SK-MEL-5 (cell line): ENCODE measurements at regions not wholly inside any gene's neighbourhood (a gene's known extent, or its start where the extent isn't known, plus 50 kb on each side); places are given as distances from the start of the nearest gene placed in this dataset.

Experiments
- DNase-seq: peaks from one replicate; pipeline ENCODE4 v3.0.0-alpha.2; 2016; ENCODE audit warnings: low read depth, low spot score
- in situ Hi-C: cut with HindIII; loops from 2 replicates; pipeline ENCODE4 v1.10.0; 2016; ENCODE audit warnings: low sequenced_read_pairs, high pct_unique_total_duplicates, low pct_unique_long_range_greater_than_20kb

DNA sequence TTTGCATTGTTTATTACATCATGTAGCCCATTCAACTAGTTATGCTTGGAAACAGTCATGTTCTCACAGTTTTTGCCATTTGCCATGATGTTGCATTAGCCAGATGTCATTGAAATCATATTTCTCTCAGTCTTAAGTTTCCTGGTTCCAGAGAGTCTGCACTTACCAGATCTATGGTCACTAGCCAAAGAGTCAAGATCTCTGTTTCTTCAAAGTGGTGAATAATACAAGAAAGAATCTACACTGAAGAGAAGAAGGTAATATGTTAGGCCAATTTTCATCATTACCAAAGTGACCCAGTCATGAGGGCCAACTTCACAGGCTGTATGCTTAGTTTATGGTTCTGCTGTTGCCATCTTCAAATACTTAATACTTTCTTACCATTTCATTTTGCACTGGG lies 89.0 kb upstream of the PHYHIPL start:
- in situ Hi-C loops = no loop called here

DNA sequence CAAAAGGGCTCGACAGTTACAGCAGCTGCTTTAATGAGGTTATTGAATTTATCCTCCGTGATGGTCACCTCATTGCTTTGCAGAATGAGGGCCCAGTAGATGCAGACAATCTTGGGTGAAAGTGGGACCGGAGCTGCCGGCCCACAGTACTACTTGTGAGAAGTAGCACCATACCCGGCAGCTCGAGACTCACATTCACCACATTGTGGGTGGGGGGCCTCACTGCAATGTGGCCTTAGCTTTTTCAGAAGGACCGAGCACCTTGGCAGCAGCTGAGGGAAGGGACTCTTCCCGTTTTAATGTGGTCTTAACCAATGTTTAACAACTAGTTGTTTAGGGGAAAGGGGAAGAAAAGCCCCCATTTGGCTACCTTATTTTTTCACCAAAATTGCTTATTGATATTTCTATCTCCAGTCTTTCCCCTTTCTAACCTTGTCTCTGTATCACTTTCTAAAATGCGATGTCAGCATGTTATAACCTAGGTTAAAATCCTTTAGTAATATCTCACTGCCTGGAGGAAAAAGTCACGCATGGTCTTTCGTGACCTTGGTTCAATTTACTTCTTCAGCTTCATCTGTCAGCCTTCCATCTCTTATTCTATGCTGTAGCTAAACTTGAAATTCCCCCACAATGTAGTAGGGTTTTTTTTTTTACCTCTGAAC lies 87.4 kb upstream of the PHYHIPL start:
- DNase-seq = no peak
- in situ Hi-C loops = no loop called here

More for the DNA sequence above, 89.0 kb upstream of the PHYHIPL start:
- DNase-seq = no peak

DNA sequence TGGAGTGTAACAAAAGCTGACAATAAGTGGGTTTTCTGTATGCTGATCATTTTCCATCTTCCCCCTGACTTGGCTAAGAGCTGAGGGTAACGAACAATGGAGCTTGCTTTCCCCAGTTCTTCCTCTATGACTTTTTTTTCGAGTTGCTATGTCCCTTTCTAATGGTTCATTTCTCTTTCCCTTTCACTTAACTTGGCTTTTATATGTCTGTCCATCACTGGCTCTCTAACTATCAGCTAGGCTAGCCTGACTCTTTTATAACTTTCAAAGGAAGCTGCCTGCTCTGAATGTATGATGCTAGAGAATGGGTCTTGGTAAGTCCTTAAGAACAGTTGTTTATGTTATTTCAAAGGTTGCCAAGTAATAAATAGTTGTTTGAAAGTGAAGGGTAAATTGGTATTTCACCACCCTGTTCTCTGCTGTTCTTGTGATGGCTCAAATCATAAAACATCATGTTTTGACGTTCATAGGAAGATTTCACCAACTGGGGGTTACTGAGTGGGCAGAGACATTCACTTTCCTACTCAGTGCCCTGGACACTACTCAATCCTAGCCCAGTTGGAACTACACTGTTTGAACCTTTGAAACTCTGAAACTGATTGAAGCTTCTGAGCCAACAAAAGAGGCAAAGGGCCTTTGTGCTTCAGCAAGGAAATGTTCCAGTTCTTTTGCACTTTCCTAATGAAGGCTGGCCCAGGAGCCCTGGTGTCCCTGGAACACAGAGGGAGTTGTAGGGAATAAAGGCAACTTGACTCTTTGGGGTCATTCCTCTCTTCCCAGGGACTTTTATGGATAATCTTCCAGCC lies 85.4 kb upstream of the PHYHIPL start:
- no peak for DNase-seq
- in situ Hi-C loops = no loop called here

DNA sequence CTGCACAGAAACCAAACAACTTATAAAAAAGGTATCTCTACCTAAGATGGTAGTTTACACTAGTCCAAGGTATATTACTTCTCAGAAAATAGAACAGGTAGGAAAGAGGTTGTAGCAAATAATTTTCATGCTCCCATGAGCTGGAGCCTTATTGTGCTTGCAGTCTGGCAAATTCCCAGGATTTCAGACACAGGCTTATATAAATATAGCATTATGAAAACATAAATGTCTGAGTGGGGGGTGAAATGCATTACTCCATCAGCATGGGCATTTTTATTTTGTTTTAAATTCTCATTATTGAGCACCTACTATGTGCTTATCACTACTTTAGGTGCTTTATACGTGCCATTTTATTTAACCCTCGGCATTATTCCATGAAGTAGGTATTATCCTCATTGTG lies 83.0 kb upstream of the PHYHIPL start:
- in situ Hi-C loops = no loop called here

DNA sequence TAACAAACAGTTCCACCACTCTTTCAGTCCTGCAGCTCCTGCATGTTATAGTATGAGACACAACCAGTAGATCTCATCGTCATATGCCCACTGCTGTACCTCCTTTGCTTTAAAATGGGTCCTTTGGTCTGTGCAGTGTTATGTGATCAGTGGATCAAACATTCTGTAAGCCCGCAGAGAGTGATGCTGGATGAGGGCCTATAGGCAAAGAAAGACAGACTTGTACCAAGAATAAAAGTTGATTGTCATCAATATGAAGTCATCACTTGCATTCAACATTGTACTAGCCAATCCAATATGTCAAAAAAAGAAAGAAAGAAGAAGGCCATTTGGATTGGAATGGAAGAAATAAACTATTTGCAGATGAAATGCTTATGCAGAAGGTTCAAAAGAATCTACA lies 79.8 kb upstream of the PHYHIPL start:
- in situ Hi-C loops = no loop called here

More for the DNA sequence above, 83.0 kb upstream of the PHYHIPL start:
- no peak for DNase-seq

DNA sequence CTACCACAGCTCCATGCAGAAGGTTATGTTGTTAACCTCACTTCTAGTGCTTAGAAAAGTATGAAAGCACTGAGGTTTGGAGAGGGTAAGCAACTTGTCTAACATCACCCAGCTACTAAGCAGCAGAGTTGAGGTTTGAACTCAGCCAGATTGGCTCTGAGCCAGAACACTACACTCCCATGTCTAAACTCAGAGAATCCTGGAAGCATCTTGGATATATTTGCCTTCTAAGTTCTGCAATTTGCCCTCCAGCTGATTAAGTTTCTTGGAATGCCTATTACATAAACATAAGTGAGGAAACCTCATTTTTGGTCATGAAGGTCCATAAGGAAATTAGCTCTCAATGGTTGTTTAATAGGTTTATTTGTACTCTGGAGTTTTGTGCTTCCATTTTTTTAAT lies 78.1 kb upstream of the PHYHIPL start:
- no peak for DNase-seq
- in situ Hi-C loops = no loop called here

More for the DNA sequence above, 79.8 kb upstream of the PHYHIPL start:
- DNase-seq = no peak

DNA sequence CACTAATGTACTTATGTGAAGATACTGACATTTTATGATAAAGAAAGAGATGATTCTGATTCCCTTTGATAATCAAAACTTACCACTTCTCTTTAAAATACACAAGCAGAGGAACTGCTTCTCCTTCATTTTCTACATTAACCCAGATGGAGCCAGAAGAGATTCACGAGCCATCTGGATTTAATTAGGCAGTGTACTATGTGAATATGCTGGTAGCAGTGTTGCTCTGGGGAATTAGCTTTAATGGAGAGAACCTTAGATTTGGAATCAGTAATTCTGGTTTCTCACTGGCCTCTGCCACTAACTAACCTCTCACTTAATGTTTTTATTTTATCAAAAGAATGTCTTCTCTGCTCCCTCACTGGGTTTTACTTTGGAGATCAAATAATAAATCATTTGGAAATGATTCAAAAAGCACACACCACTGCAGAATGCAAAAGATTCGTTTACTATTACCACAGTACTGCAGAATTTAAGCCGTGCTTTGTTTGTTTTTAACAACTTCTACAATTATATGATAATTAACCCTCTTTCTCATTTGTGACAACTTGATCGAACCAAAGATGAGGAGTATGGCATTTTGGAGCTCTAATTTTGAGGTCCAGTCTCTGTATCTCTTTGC lies 77.5 kb upstream of the PHYHIPL start:
- DNase-seq = no peak
- in situ Hi-C loops = no loop called here

DNA sequence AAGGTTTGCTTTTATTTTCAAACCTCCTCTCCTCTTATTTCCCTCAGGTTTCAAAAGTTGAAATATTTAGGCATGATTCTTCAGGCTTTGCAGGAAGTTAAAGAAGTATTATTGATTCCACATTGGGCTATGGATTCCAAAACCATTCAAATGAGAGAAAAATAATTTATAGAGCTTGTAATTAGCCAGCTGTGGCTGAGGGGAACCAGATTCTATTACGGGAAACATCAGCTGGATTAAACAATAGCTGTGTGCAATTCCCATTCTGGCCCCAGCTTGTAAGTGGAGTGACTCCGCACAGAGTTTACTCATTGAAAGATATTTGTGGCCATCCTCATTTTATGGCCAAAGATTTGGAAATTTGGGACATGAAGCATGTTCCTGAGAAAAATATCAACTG lies 77.0 kb upstream of the PHYHIPL start:
- DNase-seq = no peak
- in situ Hi-C loops = no loop called here

DNA sequence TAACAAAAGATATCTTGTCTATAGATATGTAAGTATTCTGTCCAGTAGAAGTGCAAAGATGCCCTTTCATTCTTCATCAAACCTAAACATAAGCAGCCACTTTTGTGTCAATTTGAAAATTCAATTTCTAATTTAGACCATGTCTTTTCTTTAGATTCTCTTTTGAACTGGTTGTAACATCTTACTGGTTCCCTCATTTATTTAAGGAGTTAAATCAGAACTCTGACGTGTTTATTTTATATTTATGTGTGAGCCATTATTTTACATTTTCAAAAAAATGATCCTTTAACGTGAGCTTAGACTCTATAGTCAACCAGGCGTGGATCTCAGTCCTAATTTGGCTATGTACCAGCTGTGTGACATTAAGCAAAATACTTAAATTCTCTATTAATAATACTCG lies 74.0 kb upstream of the PHYHIPL start:
- in situ Hi-C loops = no loop called here
- no peak for DNase-seq

DNA sequence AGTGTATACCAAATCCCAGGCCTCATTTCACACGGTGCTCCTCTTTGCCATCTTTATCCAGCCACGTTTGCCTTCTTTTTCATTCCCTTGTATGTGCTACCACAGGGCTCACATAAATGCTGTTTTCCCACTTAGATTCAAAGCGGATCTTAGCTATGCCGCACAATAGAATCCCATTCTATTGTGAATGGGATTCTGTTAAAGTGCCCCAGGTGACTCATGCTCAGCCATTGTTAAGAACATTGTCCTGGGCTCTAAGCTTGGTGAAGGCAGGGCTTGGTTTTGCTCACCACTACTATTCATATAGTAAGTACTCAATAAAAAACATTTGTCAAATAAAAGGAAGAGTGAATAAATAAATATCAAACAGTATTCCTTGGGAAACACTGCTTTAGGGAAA lies 72.3 kb upstream of the PHYHIPL start:
- in situ Hi-C loops = no loop called here
- no peak for DNase-seq

DNA sequence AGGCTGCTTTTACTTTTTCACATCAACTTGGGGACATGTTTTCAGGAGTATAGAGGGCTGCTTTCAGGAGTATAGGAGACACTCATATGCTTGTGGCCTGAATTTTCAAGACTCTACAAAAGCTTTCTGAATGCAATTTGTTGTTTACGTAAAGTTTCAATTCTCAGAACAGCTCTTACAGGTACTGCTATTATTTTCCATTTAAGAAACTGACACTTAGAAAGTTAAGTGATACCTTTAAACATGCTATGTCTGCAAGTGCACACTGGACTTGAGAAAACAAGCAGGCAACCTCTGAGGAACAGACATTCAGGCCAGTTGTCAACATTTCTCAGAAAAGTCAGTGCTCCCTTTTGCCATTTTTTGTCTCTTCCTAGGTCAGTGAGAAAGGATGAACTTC lies 70.0 kb upstream of the PHYHIPL start:
- in situ Hi-C loops = no loop called here
- no peak for DNase-seq

DNA sequence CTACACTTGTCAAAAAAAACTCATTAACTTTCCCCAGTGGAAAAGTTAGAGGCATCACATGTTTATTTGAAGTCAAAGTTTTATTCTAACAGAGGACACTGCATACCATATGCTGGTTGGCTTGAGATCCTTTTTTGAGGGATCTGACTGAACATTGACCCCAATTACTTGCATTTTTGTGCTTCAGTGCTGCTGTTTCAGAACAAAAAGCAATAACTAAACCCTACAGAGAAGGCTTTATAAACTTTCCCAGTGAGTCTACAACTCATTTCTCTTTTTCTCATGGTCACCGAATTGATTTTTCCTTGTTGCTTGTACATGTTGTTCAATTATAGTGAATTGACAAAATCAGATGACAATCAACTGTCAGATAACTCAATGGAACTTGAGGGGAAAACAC lies 69.3 kb upstream of the PHYHIPL start:
- in situ Hi-C loops = no loop called here
- no peak for DNase-seq

DNA sequence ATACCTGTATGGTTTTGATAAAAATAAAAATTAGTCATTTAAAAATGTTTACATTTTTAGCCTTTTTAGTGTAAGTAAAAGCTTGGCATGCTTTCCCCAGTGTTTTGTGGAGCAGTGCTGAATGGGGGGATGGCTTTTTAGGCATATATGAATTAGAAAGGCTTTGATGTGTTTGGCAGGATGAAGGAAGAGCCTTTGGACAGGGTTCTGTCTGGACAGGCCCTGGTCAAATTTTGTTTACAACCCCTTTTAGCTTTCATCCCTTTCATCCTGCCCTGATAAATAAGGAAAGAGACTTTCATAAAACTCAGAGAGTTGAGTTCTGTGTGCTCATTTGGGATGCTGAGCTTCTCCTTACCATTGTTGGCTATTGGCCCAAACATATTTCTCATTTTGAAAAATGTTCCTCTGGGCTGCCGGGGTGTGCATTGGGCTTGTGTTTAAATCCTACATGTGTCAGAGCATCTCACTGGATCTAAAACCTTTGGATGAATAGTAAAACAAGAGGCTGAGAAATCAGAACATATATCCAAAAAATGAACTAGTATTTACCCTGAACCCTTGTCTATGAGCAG lies 68.1 kb upstream of the PHYHIPL start:
- DNase-seq = no peak
- in situ Hi-C loops = no loop called here

DNA sequence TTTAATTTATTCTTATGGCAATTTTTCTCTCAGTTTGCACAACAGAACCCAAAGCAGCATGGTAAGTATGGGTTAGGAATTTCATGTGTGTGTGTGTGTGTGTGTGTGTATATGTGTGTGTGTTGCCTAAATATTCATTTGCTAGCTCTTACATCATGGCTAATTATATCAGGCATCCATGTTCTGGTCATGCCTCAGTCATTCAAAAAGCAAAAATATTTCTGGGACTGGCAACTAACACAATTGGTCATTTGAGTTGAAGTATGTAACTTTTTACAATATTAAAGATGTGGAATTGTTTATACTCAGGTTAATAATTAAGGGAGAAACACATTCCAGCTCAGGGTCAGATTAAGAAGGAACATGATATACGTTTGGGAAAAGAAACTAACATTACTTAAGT lies 67.6 kb upstream of the PHYHIPL start:
- no peak for DNase-seq
- in situ Hi-C loops = no loop called here

DNA sequence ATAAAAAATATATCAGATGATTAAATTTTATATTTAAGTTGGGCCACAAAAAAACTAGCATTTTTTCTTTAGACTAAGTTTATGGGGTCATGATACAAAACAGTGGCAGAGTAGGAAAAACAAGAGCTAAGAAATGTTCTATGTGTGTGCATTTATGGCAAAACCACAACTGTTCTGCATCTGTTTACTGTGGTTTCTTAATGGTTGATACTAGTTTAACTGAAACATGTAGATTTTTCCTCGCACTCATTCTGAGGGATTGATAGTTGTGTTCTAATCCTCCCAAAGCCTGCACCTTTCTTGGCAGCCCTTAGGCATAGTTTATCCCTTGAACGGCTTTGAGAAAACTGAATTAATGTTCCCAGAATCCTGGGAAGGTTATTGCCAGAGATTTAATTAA lies 66.6 kb upstream of the PHYHIPL start:
- no peak for DNase-seq
- in situ Hi-C loops = no loop called here

DNA sequence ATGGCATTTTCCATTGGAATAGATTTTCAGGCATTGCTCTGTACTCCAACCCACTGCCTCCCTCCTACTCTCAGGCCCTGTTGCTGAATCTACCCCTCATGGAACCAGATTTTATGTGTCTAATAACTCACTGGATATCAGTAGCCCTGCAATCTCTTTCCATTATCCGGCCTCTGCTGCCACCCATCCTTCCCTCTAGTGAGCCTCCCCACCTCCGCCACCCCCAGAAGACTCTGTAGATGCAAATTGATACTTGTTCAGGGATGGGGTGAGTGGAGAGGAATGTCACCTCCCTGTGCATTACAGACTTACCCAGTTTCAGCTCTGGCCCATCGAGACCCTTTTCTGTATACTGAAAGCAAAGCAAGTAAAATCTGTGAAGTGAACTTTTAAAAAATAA lies 52.3 kb upstream of the PHYHIPL start:
- DNase-seq = no peak
- in situ Hi-C loops = no loop called here

DNA sequence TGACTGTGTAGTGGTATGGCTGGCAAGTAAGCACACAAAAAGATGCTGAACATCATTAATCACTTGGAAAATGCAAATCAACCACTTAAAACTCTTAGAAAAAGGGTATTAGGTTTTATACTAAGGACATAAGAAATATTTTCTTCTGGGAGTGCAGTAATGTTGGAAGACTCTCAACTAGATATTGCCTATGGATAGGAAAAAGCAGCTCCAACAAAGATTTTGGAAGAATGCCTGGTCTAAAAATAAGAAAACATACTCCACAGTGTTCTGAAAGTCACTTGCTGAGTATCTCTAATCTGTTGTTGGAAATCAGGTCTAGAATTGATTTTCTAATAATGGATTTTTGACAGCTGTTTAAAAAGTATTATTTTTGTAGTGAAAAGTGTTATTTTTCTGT lies 50.8 kb upstream of the PHYHIPL start:
- no peak for DNase-seq
- in situ Hi-C loops = no loop called here

DNA sequence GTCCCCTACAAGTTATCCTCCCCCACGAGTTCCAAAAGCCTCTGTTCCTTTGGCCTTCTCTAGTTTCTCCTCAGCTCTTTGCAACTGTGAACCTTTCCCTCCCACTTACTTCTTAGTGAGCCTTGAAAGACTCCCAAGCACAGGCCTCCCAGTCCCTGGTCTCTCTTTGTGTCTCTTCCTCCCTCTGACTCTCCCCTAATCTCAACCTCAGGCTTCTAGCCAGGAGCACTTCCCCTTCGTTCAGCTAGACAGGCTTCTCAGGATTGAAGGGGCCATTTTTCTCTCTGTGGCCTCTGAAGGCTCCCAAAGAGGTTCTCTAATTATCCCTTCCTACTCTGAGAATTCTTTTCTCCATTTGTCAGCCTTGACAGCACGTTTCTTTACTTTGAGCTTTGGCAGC lies 50.2 kb upstream of the PHYHIPL start:
- DNase-seq = no peak
- in situ Hi-C loops = no loop called here
